ENCODE measurements at regions not wholly inside any gene's neighbourhood (a gene's known extent, or its start where the extent isn't known, plus 50 kb on each side); places are given as distances from the start of the nearest gene placed in this dataset.

DNA sequence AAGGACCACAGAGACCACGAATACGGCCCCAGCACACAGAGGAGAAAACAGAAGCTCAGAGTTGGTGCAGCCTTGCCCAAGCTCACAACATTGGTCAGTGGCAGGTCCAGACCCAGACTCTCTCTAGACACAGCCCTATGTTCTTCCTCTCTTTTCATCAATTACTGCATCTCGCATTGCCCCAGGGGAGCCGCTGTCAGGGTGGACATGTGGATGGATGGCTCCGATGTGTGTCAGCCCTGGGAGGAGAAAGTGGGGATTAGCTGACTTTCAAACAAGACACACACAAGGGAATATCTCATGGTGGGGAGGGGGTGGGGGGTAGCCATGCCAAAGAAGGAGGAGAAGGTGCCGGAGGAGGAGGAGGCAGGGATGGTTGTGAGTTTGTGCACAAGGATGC is 556.8 kb downstream of the NPHP4 start:
- no peak for TF ChIP-seq JUND (IDR thresholded peaks at IDR 0.05)
- TF ChIP-seq EZH2phosphoT487 (IDR thresholded peaks at IDR 0.05; ENCODE audit: borderline replicate concordance) = no peak
- no peak for TF ChIP-seq POLR2A (IDR thresholded peaks at IDR 0.05; ENCODE audit: borderline replicate concordance, extremely low read depth, insufficient read depth, insufficient read length)
- TF ChIP-seq, protein P1, sequence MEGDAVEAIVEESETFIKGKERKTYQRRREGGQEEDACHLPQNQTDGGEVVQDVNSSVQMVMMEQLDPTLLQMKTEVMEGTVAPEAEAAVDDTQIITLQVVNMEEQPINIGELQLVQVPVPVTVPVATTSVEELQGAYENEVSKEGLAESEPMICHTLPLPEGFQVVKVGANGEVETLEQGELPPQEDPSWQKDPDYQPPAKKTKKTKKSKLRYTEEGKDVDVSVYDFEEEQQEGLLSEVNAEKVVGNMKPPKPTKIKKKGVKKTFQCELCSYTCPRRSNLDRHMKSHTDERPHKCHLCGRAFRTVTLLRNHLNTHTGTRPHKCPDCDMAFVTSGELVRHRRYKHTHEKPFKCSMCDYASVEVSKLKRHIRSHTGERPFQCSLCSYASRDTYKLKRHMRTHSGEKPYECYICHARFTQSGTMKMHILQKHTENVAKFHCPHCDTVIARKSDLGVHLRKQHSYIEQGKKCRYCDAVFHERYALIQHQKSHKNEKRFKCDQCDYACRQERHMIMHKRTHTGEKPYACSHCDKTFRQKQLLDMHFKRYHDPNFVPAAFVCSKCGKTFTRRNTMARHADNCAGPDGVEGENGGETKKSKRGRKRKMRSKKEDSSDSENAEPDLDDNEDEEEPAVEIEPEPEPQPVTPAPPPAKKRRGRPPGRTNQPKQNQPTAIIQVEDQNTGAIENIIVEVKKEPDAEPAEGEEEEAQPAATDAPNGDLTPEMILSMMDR (IDR thresholded peaks at IDR 0.05 in 2 of 3, conservative IDR thresholded peaks at IDR 0.05 in 1 of 3; ENCODE audit: borderline replicate concordance in 1 of 3, insufficient read depth in 1 of 3, low read depth in 2 of 3, low read length in 2 of 3) = no peak
- TF ChIP-seq, protein P2, sequence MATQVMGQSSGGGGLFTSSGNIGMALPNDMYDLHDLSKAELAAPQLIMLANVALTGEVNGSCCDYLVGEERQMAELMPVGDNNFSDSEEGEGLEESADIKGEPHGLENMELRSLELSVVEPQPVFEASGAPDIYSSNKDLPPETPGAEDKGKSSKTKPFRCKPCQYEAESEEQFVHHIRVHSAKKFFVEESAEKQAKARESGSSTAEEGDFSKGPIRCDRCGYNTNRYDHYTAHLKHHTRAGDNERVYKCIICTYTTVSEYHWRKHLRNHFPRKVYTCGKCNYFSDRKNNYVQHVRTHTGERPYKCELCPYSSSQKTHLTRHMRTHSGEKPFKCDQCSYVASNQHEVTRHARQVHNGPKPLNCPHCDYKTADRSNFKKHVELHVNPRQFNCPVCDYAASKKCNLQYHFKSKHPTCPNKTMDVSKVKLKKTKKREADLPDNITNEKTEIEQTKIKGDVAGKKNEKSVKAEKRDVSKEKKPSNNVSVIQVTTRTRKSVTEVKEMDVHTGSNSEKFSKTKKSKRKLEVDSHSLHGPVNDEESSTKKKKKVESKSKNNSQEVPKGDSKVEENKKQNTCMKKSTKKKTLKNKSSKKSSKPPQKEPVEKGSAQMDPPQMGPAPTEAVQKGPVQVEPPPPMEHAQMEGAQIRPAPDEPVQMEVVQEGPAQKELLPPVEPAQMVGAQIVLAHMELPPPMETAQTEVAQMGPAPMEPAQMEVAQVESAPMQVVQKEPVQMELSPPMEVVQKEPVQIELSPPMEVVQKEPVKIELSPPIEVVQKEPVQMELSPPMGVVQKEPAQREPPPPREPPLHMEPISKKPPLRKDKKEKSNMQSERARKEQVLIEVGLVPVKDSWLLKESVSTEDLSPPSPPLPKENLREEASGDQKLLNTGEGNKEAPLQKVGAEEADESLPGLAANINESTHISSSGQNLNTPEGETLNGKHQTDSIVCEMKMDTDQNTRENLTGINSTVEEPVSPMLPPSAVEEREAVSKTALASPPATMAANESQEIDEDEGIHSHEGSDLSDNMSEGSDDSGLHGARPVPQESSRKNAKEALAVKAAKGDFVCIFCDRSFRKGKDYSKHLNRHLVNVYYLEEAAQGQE (IDR thresholded peaks at IDR 0.05; ENCODE audit: low read depth) = no peak
- TF ChIP-seq, protein P3, sequence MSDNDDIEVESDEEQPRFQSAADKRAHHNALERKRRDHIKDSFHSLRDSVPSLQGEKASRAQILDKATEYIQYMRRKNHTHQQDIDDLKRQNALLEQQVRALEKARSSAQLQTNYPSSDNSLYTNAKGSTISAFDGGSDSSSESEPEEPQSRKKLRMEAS (IDR thresholded peaks at IDR 0.05) = no peak
- TF ChIP-seq SRF (IDR thresholded peaks at IDR 0.05; ENCODE audit: low read depth) = no peak
- no peak for TF ChIP-seq FOSL1 (IDR thresholded peaks at IDR 0.05; ENCODE audit: low read depth)
- no peak for TF ChIP-seq RAD21 (IDR thresholded peaks at IDR 0.05; ENCODE audit: low read depth)
- no peak for TF ChIP-seq ZFX (IDR thresholded peaks at IDR 0.05)
- TF ChIP-seq ELF1 (IDR thresholded peaks at IDR 0.05; ENCODE audit: borderline replicate concordance, low read depth) = no peak
- TF ChIP-seq EZH2 (IDR thresholded peaks at IDR 0.05) = no peak
- no peak for TF ChIP-seq YY1 (IDR thresholded peaks at IDR 0.05; ENCODE audit: extremely low read depth, insufficient replicate concordance, low read depth, low read length)

Measured in HCT116 (cell line).